ENCODE measurements at regions not wholly inside any gene's neighbourhood (a gene's known extent, or its start where the extent isn't known, plus 50 kb on each side); places are given as distances from the start of the nearest gene placed in this dataset.

DNA sequence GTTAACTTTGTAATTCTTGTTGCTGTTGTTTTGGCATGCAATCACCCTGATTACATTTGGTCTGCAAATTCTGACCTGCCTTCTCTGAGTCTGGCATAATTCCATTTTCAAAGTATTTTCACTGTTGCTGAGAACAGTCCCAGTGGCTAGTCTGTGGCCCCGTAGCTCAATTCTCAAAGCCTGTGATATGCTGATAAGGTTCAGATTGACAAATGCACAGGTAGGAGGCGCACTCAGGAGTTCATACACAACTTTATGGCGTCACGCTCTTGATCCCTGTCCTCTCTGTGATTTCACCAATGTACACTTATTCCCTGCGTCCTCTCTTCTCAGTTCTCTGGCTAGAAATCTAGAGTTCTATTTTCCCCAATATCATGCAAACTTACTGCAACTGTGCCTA is 376.6 kb upstream of the SLCO3A1 start:
- TF ChIP-seq CTCF (IDR thresholded peaks at IDR 0.05 in 2 of 3, conservative IDR thresholded peaks at IDR 0.05 in 1 of 3; ENCODE audit: control insufficient read depth in 2 of 3, extremely low read depth in 1 of 3, insufficient read depth in 1 of 3, low read depth in 3 of 3, low read length in 3 of 3) (no peak), TARDBP (IDR thresholded peaks at IDR 0.05; ENCODE audit: borderline replicate concordance) (no peak), USF1 (IDR thresholded peaks at IDR 0.05; ENCODE audit: borderline replicate concordance, extremely low read length, insufficient read depth, low read depth, low read length) (no peak), ATF7 (IDR thresholded peaks at IDR 0.05; ENCODE audit: low read depth) (no peak), POLR2A (IDR thresholded peaks at IDR 0.05; ENCODE audit: low read depth, low read length) (no peak), HDAC6 (IDR thresholded peaks at IDR 0.05; ENCODE audit: unreplicated experiment) (no peak), LARP7 (IDR thresholded peaks at IDR 0.05) (no peak), YY1 (IDR thresholded peaks at IDR 0.05; ENCODE audit: low read depth, low read length) (no peak), NFXL1 (IDR thresholded peaks at IDR 0.05; ENCODE audit: borderline replicate concordance) (no peak)
- TF ChIP-seq, protein P1, sequence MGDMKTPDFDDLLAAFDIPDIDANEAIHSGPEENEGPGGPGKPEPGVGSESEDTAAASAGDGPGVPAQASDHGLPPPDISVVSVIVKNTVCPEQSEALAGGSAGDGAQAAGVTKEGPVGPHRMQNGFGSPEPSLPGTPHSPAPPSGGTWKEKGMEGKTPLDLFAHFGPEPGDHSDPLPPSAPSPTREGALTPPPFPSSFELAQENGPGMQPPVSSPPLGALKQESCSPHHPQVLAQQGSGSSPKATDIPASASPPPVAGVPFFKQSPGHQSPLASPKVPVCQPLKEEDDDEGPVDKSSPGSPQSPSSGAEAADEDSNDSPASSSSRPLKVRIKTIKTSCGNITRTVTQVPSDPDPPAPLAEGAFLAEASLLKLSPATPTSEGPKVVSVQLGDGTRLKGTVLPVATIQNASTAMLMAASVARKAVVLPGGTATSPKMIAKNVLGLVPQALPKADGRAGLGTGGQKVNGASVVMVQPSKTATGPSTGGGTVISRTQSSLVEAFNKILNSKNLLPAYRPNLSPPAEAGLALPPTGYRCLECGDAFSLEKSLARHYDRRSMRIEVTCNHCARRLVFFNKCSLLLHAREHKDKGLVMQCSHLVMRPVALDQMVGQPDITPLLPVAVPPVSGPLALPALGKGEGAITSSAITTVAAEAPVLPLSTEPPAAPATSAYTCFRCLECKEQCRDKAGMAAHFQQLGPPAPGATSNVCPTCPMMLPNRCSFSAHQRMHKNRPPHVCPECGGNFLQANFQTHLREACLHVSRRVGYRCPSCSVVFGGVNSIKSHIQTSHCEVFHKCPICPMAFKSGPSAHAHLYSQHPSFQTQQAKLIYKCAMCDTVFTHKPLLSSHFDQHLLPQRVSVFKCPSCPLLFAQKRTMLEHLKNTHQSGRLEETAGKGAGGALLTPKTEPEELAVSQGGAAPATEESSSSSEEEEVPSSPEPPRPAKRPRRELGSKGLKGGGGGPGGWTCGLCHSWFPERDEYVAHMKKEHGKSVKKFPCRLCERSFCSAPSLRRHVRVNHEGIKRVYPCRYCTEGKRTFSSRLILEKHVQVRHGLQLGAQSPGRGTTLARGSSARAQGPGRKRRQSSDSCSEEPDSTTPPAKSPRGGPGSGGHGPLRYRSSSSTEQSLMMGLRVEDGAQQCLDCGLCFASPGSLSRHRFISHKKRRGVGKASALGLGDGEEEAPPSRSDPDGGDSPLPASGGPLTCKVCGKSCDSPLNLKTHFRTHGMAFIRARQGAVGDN (IDR thresholded peaks at IDR 0.05), result no peak
